Peyer's patch (tissue), 4 donors: ENCODE measurements at regions not wholly inside any gene's neighbourhood (a gene's known extent, or its start where the extent isn't known, plus 50 kb on each side); places are given as distances from the start of the nearest gene placed in this dataset.

Experiments used
- POLR2A ChIP-seq, 2 donors: fragments of 450-650 bp; IDR thresholded peaks; one replicate each; pipeline ENCODE4 v1.5.1; 2017; ENCODE audit warnings: antibody characterized with exemption in 2 of 2, mild to moderate bottlenecking in 2 of 2, moderate library complexity in 2 of 2
- TF ChIP-seq, protein P1 (sequence below), 6 experiments: fragments of 450-650 bp in 4 of 6; fragments of 200-600 bp in 2 of 6; sonication (generic) in 1 of 6; IDR thresholded peaks; one replicate each; pipeline ENCODE4 v1.5.1; 2017 to 2019; ENCODE audit warnings: antibody characterized with exemption in 6 of 6, mild to moderate bottlenecking in 3 of 6, moderate library complexity in 1 of 6

DNA sequence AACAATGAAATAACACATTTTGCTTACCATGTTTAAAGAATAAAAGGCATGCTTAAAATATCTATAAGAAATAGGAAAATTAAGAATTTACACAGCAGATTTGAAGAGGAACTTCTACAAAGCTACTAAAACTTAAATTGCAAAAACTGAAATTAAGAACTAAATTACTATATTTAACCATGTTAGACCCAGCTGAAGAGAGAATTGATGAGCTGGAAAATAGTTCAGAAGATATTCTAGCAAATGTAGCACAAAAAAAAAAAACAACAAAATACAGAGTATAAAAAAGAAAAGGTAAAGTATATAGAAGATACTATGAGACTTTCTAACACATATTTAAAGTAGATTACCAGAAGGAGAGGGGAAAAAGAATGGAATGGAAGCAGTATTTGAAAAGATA is 82.8 kb upstream of the ST6GALNAC5 start:
- TF ChIP-seq, protein P1, sequence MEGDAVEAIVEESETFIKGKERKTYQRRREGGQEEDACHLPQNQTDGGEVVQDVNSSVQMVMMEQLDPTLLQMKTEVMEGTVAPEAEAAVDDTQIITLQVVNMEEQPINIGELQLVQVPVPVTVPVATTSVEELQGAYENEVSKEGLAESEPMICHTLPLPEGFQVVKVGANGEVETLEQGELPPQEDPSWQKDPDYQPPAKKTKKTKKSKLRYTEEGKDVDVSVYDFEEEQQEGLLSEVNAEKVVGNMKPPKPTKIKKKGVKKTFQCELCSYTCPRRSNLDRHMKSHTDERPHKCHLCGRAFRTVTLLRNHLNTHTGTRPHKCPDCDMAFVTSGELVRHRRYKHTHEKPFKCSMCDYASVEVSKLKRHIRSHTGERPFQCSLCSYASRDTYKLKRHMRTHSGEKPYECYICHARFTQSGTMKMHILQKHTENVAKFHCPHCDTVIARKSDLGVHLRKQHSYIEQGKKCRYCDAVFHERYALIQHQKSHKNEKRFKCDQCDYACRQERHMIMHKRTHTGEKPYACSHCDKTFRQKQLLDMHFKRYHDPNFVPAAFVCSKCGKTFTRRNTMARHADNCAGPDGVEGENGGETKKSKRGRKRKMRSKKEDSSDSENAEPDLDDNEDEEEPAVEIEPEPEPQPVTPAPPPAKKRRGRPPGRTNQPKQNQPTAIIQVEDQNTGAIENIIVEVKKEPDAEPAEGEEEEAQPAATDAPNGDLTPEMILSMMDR (IDR thresholded peaks at IDR 0.05): no peak
- no peak for TF ChIP-seq POLR2A (IDR thresholded peaks at IDR 0.05)
